B cell (primary cell): ENCODE measurements at regions not wholly inside any gene's neighbourhood (a gene's known extent, or its start where the extent isn't known, plus 50 kb on each side); places are given as distances from the start of the nearest gene placed in this dataset.

Experiments used
- CTCF ChIP-seq: fragments of 200-600 bp; IDR thresholded peaks from one replicate; pipeline ENCODE4 v1.8.0; 2022; ENCODE audit warnings: antibody characterized with exemption, mild to moderate bottlenecking
- EZH2 ChIP-seq: IDR thresholded peaks from 2 replicates; pipeline ENCODE4 v1.6.1; 2012; ENCODE audit warnings: borderline replicate concordance, low read depth, mild to moderate bottlenecking, moderate library complexity, low read length; ENCODE audit not compliant: insufficient read depth, poor library complexity, severe bottlenecking

GRCh38 chr15:89417206-89417725 is 79.1 kb downstream of the RHCG start:
- TF ChIP-seq CTCF (no peak), EZH2 (no peak)
